Vagina (tissue), 2 donors: ENCODE measurements at regions not wholly inside any gene's neighbourhood (a gene's known extent, or its start where the extent isn't known, plus 50 kb on each side); places are given as distances from the start of the nearest gene placed in this dataset.

ENCODE experiments used
- DNase-seq, 2 donors: peaks; one replicate each; pipeline ENCODE4 v3.0.0-alpha.2; 2017; ENCODE audit errors: extremely low spot score in 2 of 2
- H3K27ac ChIP-seq: fragments of 200-600 bp; sonication (generic); one replicate; pipeline ENCODE4 v1.5.1; 2019
- H3K27me3 ChIP-seq: fragments of 200-600 bp; sonication (generic); one replicate; pipeline ENCODE4 v1.5.1; 2019
- H3K36me3 ChIP-seq, 2 donors: fragments of 200-600 bp; sonication (generic); one replicate each; pipeline ENCODE4 v1.5.1; 2017 to 2019
- H3K4me1 ChIP-seq: fragments of 200-600 bp; sonication (generic); one replicate; pipeline ENCODE4 v1.5.1; 2019
- H3K4me3 ChIP-seq, 2 donors: fragments of 200-600 bp; sonication (generic); 1 replicate in 1 of 2; 2 replicates in 1 of 2; pipeline ENCODE4 v1.5.1; 2016 to 2019
- H3K9me3 ChIP-seq: fragments of 200-600 bp; sonication (generic); one replicate; pipeline ENCODE4 v1.5.1; 2019
- POLR2A ChIP-seq, 2 donors: fragments of 450-650 bp; IDR thresholded peaks; one replicate each; pipeline ENCODE4 v1.6.1; 2017; ENCODE audit warnings: antibody characterized with exemption in 2 of 2, mild to moderate bottlenecking in 2 of 2, moderate library complexity in 2 of 2
- POLR2AphosphoS5 ChIP-seq, 2 donors: sonication (generic); formaldehyde crosslinking; IDR thresholded peaks; one replicate each; pipeline ENCODE4 v1.9.0; 2017; ENCODE audit warnings: antibody characterized with exemption in 2 of 2, mild to moderate bottlenecking in 2 of 2, low read depth in 1 of 2; ENCODE audit not compliant: insufficient read depth in 1 of 2
- intact Hi-C: fragments of 100-400 bp; cut with DNase I; formaldehyde crosslinking; loops from one replicate; pipeline ENCODE4 v1.15.1; 2023
- TF ChIP-seq, protein P1 (sequence below), 3 experiments: fragments of 450-650 bp in 2 of 3; fragments of 200-600 bp in 1 of 3; sonication (generic) in 1 of 3; IDR thresholded peaks; one replicate each; pipeline ENCODE4 v1.5.1; 2017 to 2019; ENCODE audit warnings: antibody characterized with exemption in 3 of 3, mild to moderate bottlenecking in 2 of 3, moderate library complexity in 2 of 3

GRCh38 chr6:88386167-88386566 lies 220.0 kb upstream of the CNR1 start:
- Histone ChIP-seq H3K36me3 (no peaks in the 10 kb centered on the region), H3K9me3 (no peaks in the 10 kb centered on the region), H3K4me1 (peaks cover 3% of the 10 kb centered on the region), H3K4me3 (no peak overlapping the region), H3K27ac (no peak overlapping the region), H3K27me3 (no peaks in the 10 kb centered on the region)
- DNase-seq: no peak
- TF ChIP-seq POLR2A (IDR thresholded peaks at IDR 0.05) (no peak), POLR2AphosphoS5 (IDR thresholded peaks at IDR 0.05; ENCODE audit: insufficient read depth in 1 of 2, low read depth in 1 of 2) (no peak)
- TF ChIP-seq, protein P1, sequence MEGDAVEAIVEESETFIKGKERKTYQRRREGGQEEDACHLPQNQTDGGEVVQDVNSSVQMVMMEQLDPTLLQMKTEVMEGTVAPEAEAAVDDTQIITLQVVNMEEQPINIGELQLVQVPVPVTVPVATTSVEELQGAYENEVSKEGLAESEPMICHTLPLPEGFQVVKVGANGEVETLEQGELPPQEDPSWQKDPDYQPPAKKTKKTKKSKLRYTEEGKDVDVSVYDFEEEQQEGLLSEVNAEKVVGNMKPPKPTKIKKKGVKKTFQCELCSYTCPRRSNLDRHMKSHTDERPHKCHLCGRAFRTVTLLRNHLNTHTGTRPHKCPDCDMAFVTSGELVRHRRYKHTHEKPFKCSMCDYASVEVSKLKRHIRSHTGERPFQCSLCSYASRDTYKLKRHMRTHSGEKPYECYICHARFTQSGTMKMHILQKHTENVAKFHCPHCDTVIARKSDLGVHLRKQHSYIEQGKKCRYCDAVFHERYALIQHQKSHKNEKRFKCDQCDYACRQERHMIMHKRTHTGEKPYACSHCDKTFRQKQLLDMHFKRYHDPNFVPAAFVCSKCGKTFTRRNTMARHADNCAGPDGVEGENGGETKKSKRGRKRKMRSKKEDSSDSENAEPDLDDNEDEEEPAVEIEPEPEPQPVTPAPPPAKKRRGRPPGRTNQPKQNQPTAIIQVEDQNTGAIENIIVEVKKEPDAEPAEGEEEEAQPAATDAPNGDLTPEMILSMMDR (IDR thresholded peaks at IDR 0.05): no peak
- intact Hi-C loops: no loop called here

DNA sequence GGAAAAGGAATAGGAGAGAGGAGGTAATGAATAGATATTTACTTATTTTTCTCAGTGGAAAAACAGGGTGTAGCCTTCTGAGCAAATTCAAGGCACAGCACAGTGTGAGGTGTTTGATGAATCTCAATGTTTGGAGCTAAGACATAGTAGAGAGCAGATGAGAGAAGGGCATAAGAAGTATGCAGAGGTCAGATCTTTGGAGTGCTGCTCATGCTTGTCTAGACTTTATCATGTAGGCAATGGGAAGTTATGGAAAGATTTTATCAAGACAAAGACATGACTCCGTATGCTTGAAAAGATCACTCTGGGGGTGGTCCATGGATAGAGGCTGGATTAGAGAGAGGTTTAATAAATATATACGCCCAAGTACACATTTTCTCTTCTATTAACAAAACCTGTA lies 217.0 kb upstream of the CNR1 start:
- H3K27me3 ChIP-seq: no peaks in the 10 kb centered on the region
- H3K4me1 ChIP-seq: peaks cover 21% of the 10 kb centered on the region
- no peaks in the 10 kb centered on the region for H3K36me3 ChIP-seq
- TF ChIP-seq POLR2AphosphoS5 (IDR thresholded peaks at IDR 0.05; ENCODE audit: insufficient read depth in 1 of 2, low read depth in 1 of 2): no peak
- TF ChIP-seq, protein P1 (IDR thresholded peaks at IDR 0.05): no peak
- no peak for TF ChIP-seq POLR2A (IDR thresholded peaks at IDR 0.05)
- DNase-seq: no peak
- intact Hi-C loops: no loop called here
- no peaks in the 10 kb centered on the region for H3K9me3 ChIP-seq
- H3K4me3 ChIP-seq: no peak overlapping the region
- H3K27ac ChIP-seq: no peak overlapping the region

DNA sequence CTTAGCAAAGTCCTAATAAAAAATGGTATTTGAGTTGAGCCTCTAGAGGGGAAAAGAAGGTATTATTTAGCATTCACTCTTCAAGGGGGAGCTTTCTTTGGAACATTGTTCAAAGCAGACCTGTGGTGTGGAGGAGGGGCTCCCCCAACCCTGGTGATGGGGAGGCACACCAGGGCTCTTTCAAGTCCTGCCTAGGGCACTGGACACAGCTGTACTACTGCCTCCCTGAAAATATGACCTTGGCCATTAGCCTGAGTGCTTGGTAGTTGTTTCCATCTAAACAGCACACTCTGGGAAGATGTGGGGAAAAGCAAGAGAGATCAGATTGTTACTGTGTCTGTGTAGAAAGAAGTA lies 215.1 kb upstream of the CNR1 start:
- peaks cover 21% of the 10 kb centered on the region for H3K4me1 ChIP-seq
- TF ChIP-seq POLR2AphosphoS5 (IDR thresholded peaks at IDR 0.05; ENCODE audit: insufficient read depth in 1 of 2, low read depth in 1 of 2) (no peak), POLR2A (IDR thresholded peaks at IDR 0.05) (no peak)
- TF ChIP-seq, protein P1 (IDR thresholded peaks at IDR 0.05): no peak
- no peaks in the 10 kb centered on the region for H3K36me3 ChIP-seq
- no peak overlapping the region for H3K4me3 ChIP-seq
- H3K9me3 ChIP-seq: no peaks in the 10 kb centered on the region
- intact Hi-C loops: no loop called here
- DNase-seq: no peak
- no peak overlapping the region for H3K27ac ChIP-seq
- no peaks in the 10 kb centered on the region for H3K27me3 ChIP-seq

DNA sequence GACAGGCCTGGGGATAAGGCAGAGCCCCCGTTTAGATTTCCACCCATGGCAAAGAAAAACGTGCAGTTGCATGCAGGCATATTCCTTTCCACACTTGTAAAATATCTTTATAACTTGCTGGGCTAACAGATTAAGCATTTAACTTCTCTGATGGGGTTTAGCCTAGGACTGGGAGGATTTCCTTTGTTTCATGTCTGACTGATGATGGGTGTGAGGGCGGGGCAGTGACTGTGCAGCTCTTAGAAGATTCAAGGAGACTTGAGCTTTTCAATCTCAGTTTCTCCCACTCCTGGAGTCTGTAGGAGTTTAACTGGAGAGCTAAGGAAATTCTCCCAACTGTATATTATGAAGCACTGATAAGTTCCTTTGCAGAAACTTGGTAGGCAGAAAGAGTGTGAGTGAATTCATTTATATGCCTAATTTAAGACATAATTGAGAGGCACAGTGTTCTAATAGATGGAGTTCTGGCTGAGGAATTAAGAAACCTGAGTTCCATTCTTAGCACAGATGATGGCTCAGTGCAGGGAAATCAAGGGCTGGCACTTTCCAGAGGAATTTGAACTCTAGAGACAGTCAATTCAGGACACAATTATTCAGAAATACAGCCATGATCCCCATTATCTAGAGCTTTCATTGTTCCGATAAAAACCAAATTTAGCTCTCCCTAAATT lies 214.6 kb upstream of the CNR1 start:
- no peaks in the 10 kb centered on the region for H3K36me3 ChIP-seq
- no peaks in the 10 kb centered on the region for H3K9me3 ChIP-seq
- H3K4me3 ChIP-seq: no peak overlapping the region
- H3K27ac ChIP-seq: no peak overlapping the region
- peaks cover 21% of the 10 kb centered on the region for H3K4me1 ChIP-seq
- DNase-seq: no peak
- intact Hi-C loops: no loop called here
- TF ChIP-seq, protein P1 (IDR thresholded peaks at IDR 0.05): no peak
- no peak for TF ChIP-seq POLR2AphosphoS5 (IDR thresholded peaks at IDR 0.05; ENCODE audit: insufficient read depth in 1 of 2, low read depth in 1 of 2)
- TF ChIP-seq POLR2A (IDR thresholded peaks at IDR 0.05): no peak
- no peaks in the 10 kb centered on the region for H3K27me3 ChIP-seq

DNA sequence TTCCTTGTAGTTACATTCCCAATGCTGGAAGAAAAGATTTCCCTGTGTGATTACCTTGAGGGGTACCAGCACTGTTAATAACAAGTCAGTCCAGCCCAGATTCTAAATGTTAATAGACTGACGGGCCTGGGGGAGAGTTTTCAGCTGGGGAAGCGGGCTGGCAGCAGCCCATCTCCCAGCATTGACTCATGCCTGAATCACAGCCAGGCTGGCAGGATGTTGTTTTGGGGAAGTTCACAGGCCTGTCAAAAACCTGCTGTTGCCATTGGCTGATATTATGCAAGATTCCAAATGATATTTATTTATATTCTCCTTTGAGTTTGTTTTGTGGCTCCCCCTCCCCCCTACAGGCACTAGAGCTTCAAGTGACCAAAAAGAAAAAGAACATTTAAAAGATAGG lies 213.9 kb upstream of the CNR1 start:
- Histone ChIP-seq H3K4me3 (no peak overlapping the region), H3K27ac (no peak overlapping the region), H3K36me3 (no peaks in the 10 kb centered on the region), H3K9me3 (no peaks in the 10 kb centered on the region), H3K27me3 (no peaks in the 10 kb centered on the region), H3K4me1 (peaks cover 21% of the 10 kb centered on the region)
- no peak for DNase-seq
- TF ChIP-seq POLR2AphosphoS5 (IDR thresholded peaks at IDR 0.05; ENCODE audit: insufficient read depth in 1 of 2, low read depth in 1 of 2) (peak in 1 of 2 donors; percentile 29), POLR2A (IDR thresholded peaks at IDR 0.05) (no peak)
- TF ChIP-seq, protein P1 (IDR thresholded peaks at IDR 0.05): no peak
- intact Hi-C loops: no loop called here
